Ascending aorta (tissue), 2 donors: ENCODE measurements at regions not wholly inside any gene's neighbourhood (a gene's known extent, or its start where the extent isn't known, plus 50 kb on each side); places are given as distances from the start of the nearest gene placed in this dataset.

Experiments
- DNase-seq, 2 donors: peaks; one replicate each; pipeline ENCODE4 v3.0.0-alpha.2; 2019; ENCODE audit warnings: low spot score in 2 of 2
- H3K27ac ChIP-seq, 2 donors: fragments of 200-600 bp; sonication (generic); one replicate each; pipeline ENCODE4 v1.5.1; 2016 to 2017; ENCODE audit warnings: mild to moderate bottlenecking in 1 of 2
- H3K27me3 ChIP-seq: fragments of 200-600 bp; sonication (generic); one replicate; pipeline ENCODE4 v1.5.1; 2017
- H3K36me3 ChIP-seq, 2 donors: fragments of 200-600 bp; sonication (generic); one replicate each; pipeline ENCODE4 v1.5.1; 2016
- H3K4me1 ChIP-seq, 2 donors: fragments of 200-600 bp; sonication (generic); one replicate each; pipeline ENCODE4 v1.5.1; 2016 to 2017; ENCODE audit warnings: mild to moderate bottlenecking in 1 of 2
- H3K4me3 ChIP-seq, 2 donors: fragments of 200-600 bp; sonication (generic); one replicate each; pipeline ENCODE4 v1.5.1; 2016 to 2017; ENCODE audit warnings: mild to moderate bottlenecking in 1 of 2
- H3K9me3 ChIP-seq, 2 donors: fragments of 200-600 bp; sonication (generic); one replicate each; pipeline ENCODE4 v1.5.1; 2016
- CTCF ChIP-seq, 3 experiments: fragments of 200-600 bp in 2 of 3; fragments of 450-650 bp in 1 of 3; sonication (generic) in 2 of 3; IDR thresholded peaks; one replicate each; pipeline ENCODE4 v1.5.1; 2016 to 2019; ENCODE audit warnings: antibody characterized with exemption in 3 of 3, mild to moderate bottlenecking in 1 of 3, moderate library complexity in 1 of 3
- intact Hi-C: fragments of 100-400 bp; cut with DNase I; formaldehyde crosslinking; loops from one replicate; pipeline ENCODE4 v1.15.1; 2023

GRCh38 chr2:174668075-174668474, 70.5 kb upstream of the WIPF1 start:
- H3K27ac ChIP-seq: peak overlapping the region in 1 of 2 donors; percentile 60
- TF ChIP-seq CTCF (IDR thresholded peaks at IDR 0.05): no peak
- no peak overlapping the region for H3K4me3 ChIP-seq
- peaks cover 0 to 10% of the 10 kb centered on the region in 2 donors for H3K36me3 ChIP-seq
- no peaks in the 10 kb centered on the region for H3K27me3 ChIP-seq
- peaks cover 24 to 34% of the 10 kb centered on the region in 2 donors for H3K4me1 ChIP-seq
- intact Hi-C loops: no loop called here
- H3K9me3 ChIP-seq: no peaks in the 10 kb centered on the region
- no peak for DNase-seq

- intact Hi-C loops: no loop called here
- Histone ChIP-seq H3K27ac (peak overlapping the region; percentile 15 to 60), H3K4me3 (no peak overlapping the region), H3K4me1 (peaks cover 27 to 39% of the 10 kb centered on the region in 2 donors), H3K36me3 (peaks cover 0 to 3% of the 10 kb centered on the region in 2 donors), H3K27me3 (no peaks in the 10 kb centered on the region), H3K9me3 (no peaks in the 10 kb centered on the region)
- no peak for DNase-seq
- no peak for TF ChIP-seq CTCF (IDR thresholded peaks at IDR 0.05)
Measured at GRCh38 chr2:174667250-174667860, 69.8 kb upstream of the WIPF1 start.

GRCh38 chr2:174666845-174667244, 69.2 kb upstream of the WIPF1 start:
- Histone ChIP-seq H3K4me3 (no peak overlapping the region), H3K27ac (peak overlapping the region; percentile 15 to 60), H3K9me3 (no peaks in the 10 kb centered on the region), H3K36me3 (no peaks in the 10 kb centered on the region), H3K27me3 (no peaks in the 10 kb centered on the region), H3K4me1 (peaks cover 32 to 39% of the 10 kb centered on the region in 2 donors)
- no peak for DNase-seq
- no peak for TF ChIP-seq CTCF (IDR thresholded peaks at IDR 0.05)
- intact Hi-C loops: no loop called here

- no peak for TF ChIP-seq CTCF (IDR thresholded peaks at IDR 0.05)
- Histone ChIP-seq H3K36me3 (no peaks in the 10 kb centered on the region), H3K4me1 (peaks cover 33 to 39% of the 10 kb centered on the region in 2 donors), H3K9me3 (no peaks in the 10 kb centered on the region), H3K27me3 (no peaks in the 10 kb centered on the region), H3K4me3 (no peak overlapping the region), H3K27ac (peak overlapping the region in 1 of 2 donors; percentile 60)
- intact Hi-C loops: no loop called here
- DNase-seq: no peak
Measured at GRCh38 chr2:174666312-174666711, 68.7 kb upstream of the WIPF1 start.

- Histone ChIP-seq H3K4me1 (peaks cover 33 to 34% of the 10 kb centered on the region in 2 donors), H3K9me3 (no peaks in the 10 kb centered on the region), H3K4me3 (no peak overlapping the region), H3K36me3 (no peaks in the 10 kb centered on the region), H3K27me3 (no peaks in the 10 kb centered on the region), H3K27ac (peak overlapping the region; percentile 79 to 84)
- TF ChIP-seq CTCF (IDR thresholded peaks at IDR 0.05): no peak
- no peak for DNase-seq
- intact Hi-C loops: no loop called here
Measured at GRCh38 chr2:174664084-174664759, 66.6 kb upstream of the WIPF1 start.
